ENCODE measurements at regions not wholly inside any gene's neighbourhood (a gene's known extent, or its start where the extent isn't known, plus 50 kb on each side); places are given as distances from the start of the nearest gene placed in this dataset.

DNA sequence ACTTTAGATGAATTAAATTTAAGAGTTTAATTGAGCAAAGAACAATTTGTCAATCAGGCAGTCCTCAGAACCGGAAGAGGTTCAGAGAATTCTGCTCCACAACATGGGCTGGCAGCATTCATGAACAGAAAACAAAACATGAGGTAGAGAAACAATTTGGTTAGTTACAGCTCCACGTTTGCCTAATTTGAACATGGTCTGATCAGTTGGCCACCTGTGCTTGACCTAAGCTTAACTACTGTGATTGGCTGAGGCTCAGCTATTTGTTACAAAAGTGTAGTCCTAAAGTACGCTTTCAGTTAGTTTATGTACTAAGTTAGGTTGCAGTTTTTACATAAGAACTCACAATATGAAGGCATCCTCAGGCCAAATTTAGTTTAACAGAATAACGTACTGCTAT, 258.6 kb downstream of the ADAM29 start:
- no peak overlapping the region for H3K27ac ChIP-seq
- no peak for TF ChIP-seq ZFX (IDR thresholded peaks at IDR 0.05; ENCODE audit: borderline replicate concordance)
- no peak for TF ChIP-seq CTCF (IDR thresholded peaks at IDR 0.05)

DNA sequence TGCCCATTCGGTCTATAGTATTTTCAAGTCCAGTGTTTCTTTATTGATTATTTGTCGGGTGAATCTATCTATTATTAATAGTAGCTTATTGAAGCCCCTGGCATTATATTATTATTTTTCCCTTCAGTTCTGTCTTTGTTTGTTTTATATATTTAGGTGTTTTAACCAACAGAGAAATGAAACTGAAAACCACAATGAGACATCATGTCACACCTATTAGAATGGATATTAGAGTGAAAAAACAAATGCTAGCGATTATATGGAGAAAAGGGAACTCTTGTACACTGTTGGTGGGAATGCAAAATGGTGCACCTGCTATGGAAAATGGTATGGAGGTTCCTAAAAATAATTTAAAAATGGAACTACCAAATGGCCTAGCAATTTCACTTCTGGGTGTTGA, 272.5 kb downstream of the ADAM29 start:
- TF ChIP-seq ZFX (IDR thresholded peaks at IDR 0.05; ENCODE audit: borderline replicate concordance): no peak
- TF ChIP-seq CTCF (IDR thresholded peaks at IDR 0.05): no peak
- no peak overlapping the region for H3K27ac ChIP-seq

DNA sequence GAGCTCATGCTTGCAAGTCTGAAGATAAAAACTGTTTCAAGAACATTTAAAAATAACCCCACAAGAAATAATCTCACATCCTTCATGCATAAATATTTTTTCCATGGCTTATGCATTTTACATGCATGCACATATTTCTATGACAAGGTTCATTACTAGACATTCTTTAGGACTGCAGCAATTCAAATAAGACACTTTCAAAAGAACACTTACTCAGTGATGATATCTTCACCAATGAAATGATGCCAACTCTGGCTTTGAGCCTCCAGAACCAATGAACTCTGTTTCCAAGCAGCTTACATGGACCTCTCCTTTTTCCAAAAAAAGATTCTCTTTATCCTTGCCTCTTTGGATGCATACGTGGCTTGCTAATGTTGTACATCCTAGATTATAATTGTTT, 279.9 kb downstream of the ADAM29 start:
- H3K27ac ChIP-seq: no peak overlapping the region
- TF ChIP-seq CTCF (IDR thresholded peaks at IDR 0.05): no peak
- no peak for TF ChIP-seq ZFX (IDR thresholded peaks at IDR 0.05; ENCODE audit: borderline replicate concordance)

DNA sequence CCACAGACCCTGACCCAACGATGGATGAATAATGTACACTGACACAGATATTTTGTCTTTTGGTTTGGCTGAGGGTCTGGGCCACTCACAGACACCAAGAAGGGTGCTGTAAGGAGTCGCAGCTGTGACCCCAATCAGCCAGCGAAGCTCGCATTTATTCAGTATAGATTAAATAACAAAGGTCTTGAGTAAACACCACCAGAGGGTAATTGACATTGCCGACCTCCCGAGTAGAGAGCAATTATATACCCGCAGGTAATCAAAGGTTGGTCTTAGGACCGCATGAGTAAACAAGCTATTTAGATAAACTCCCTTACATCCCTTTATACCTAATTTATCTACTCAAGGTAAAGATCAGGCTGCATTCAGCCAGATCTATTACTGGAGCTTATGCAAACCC, 297.1 kb downstream of the ADAM29 start:
- no peak for TF ChIP-seq CTCF (IDR thresholded peaks at IDR 0.05)
- TF ChIP-seq ZFX (IDR thresholded peaks at IDR 0.05; ENCODE audit: borderline replicate concordance): no peak
- H3K27ac ChIP-seq: no peak overlapping the region

- TF ChIP-seq CTCF (IDR thresholded peaks at IDR 0.05): no peak
- no peak for TF ChIP-seq ZFX (IDR thresholded peaks at IDR 0.05; ENCODE audit: borderline replicate concordance)
- no peak overlapping the region for H3K27ac ChIP-seq
These were observed 297.5 kb downstream of the ADAM29 start for GRCh38 chr4:175215657-175216056.

- no peak overlapping the region for H3K27ac ChIP-seq
- no peak for TF ChIP-seq CTCF (IDR thresholded peaks at IDR 0.05)
- TF ChIP-seq ZFX (IDR thresholded peaks at IDR 0.05; ENCODE audit: borderline replicate concordance): no peak
These were observed 311.0 kb downstream of the ADAM29 start for GRCh38 chr4:175229154-175229553.

DNA sequence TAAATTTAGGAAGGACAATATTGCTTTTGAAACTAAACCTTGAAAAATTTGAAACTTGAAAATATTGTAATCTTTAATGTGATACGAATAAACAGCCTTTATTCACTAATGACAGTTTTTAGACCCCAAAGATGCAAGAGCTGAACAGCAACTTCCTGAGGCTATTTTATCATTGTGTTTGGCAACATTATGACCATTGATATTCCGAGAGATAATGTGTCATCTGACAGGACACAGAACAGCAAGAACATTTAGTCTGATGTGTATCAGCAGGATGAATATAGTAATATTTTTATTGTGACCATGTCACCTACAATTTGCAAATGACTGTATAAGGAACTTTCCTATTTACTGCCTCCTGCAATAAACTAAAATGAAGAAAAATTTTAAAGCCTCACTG, 316.0 kb downstream of the ADAM29 start:
- TF ChIP-seq ZFX (IDR thresholded peaks at IDR 0.05; ENCODE audit: borderline replicate concordance) (no peak), CTCF (IDR thresholded peaks at IDR 0.05) (no peak)
- H3K27ac ChIP-seq: peak overlapping the region; percentile 21; the same call in 1 of the 2 replicates

Measured in 22Rv1 (cell line).